GM12872 (cell line): ENCODE measurements at regions not wholly inside any gene's neighbourhood (a gene's known extent, or its start where the extent isn't known, plus 50 kb on each side); places are given as distances from the start of the nearest gene placed in this dataset.

Experiments
- CTCF ChIP-seq: IDR thresholded peaks from 3 replicates; pipeline ENCODE4 v1.5.1; 2011; ENCODE audit warnings: low read depth, mild to moderate bottlenecking, low read length, moderate library complexity; ENCODE audit not compliant: insufficient read depth

- TF ChIP-seq CTCF, result no peak
These were observed 520.8 kb downstream of the HAPSTR1 start for GRCh38 chr16:9612267-9612666.

- TF ChIP-seq CTCF, result no peak
These were observed 522.9 kb downstream of the HAPSTR1 start for GRCh38 chr16:9614389-9614788.

- no peak for TF ChIP-seq CTCF
These were observed 530.8 kb downstream of the HAPSTR1 start for GRCh38 chr16:9622268-9622667.

GRCh38 chr16:9625122-9625521 is 533.7 kb downstream of the HAPSTR1 start:
- no peak for TF ChIP-seq CTCF

- TF ChIP-seq CTCF, result no peak
These were observed 536.0 kb downstream of the HAPSTR1 start for GRCh38 chr16:9627427-9627826.

- no peak for TF ChIP-seq CTCF
These were observed 538.7 kb downstream of the HAPSTR1 start for GRCh38 chr16:9630119-9630518.

GRCh38 chr16:9630985-9631384 is 539.5 kb downstream of the HAPSTR1 start:
- TF ChIP-seq CTCF, result no peak

GRCh38 chr16:9633844-9634243 is 542.4 kb downstream of the HAPSTR1 start:
- no peak for TF ChIP-seq CTCF
